ENCODE measurements at regions not wholly inside any gene's neighbourhood (a gene's known extent, or its start where the extent isn't known, plus 50 kb on each side); places are given as distances from the start of the nearest gene placed in this dataset.
A peak's percentile ranks its signal among the peaks of the same experiment; 100 is the strongest.

DNA sequence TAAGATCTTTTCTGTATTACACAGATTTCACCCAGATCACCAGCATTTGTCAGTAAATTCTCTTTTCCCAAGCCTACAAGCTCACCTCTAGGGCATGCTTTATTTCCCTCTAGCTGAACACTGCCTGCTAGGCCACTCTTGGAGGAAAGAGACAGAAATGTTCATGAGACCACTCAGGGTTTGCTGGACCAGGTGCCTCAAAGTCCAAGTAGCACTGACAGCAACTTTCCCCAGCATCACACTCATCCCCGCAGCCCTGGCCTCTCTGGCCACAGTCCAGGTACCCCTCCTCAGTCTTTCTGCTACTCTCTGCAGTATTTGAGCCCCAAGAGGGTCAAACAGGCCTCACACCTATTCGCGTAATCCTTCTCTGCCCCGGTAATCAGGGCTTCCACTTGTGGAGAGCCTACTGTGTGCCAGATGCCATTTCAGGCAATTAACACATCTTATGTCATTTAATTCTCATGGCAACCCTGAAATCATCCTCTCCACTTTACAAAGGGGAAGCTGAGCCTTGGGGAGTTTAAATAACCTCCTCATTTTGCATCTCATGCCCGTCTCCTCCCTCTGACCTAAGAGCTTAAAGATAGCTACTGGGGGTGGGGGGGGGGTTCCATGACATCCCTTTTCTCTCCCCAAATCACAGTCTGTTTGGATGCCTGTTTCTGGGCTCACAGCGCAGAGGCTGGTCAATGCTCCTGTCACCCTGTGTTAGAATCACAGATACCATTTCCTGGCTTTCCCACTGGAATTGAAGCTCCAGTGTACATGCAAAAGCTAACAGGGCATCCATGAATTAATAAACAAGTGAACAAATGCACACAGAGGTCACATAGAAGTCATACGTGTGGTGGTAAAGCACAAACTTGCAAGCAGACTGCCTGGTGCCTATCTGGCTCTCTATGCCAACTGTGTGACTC lies 88.5 kb downstream of the PRLHR start:
- no peak overlapping the region for H3K27ac ChIP-seq
- DNase-seq = no peak

DNA sequence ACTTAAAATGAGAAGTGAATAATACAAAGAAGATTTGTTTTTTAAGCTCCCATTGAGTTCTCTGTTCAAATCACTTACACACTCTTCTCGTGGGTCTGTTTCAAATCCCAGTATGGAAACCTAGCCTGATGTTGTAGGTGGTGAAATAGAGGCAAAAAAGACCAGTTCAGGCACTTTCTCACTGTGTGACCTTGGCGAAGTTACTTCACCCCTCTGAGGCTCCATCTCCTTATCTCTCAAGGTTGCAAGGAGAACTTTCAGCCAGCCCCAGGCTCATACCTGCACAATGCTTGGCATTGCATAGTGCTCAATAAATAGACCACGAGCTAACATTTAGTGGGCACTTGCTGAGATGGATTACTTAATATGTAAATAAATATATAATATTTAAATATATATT lies 90.1 kb downstream of the PRLHR start:
- Histone ChIP-seq H3K27me3 (no peaks in the 10 kb centered on the region), H3K36me3 (no peaks in the 10 kb centered on the region), H3K27ac (no peak overlapping the region), H3K9me3 (replicated peaks) (no peaks in the 10 kb centered on the region), H3K4me1 (no peaks in the 10 kb centered on the region), H3K4me3 (no peak overlapping the region)
- DNase-seq = no peak

More for the DNA sequence above, 88.5 kb downstream of the PRLHR start:
- Histone ChIP-seq H3K9me3 (replicated peaks) (no peaks in the 10 kb centered on the region), H3K27me3 (no peaks in the 10 kb centered on the region), H3K4me3 (no peak overlapping the region), H3K36me3 (no peaks in the 10 kb centered on the region), H3K4me1 (no peaks in the 10 kb centered on the region)

DNA sequence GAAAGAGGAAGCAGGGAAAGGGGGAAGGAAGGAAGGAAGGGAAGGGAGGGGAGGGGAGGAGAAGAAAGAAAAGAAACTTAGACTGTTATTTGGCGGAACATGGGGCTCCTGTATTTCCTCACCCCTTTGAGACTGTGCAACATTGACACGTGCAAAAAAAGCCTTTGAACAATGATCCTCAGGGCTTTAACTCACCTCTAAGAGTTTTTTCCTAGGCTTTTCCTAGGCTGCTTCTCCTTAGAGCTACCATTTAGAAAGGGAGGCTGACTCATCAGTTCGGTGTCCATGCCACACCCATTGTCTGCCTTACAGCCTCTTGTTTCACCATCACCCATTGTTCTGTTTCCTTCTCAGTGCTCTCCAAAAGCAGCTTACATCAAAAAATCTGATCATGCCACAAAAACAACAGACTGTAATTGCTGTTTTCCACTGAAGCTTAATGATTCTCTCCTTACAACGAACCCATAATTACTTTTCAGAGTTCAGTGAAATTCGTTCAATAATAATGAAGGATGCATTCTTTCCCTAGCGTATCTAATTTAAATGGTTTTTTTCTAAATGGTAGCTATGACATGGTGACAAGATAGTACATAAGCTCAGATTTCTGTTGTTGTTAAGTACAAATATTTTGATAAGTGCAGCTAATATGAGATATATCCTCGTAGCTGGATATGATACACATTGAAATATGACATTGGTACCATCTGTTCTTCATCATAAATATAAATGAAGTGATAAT lies 90.8 kb downstream of the PRLHR start:
- Histone ChIP-seq H3K9me3 (replicated peaks) (no peaks in the 10 kb centered on the region; the same call in 1 of the 2 replicates), H3K27me3 (no peaks in the 10 kb centered on the region), H3K27ac (no peak overlapping the region), H3K4me3 (no peak overlapping the region), H3K4me1 (no peaks in the 10 kb centered on the region), H3K36me3 (no peaks in the 10 kb centered on the region)
- peak; percentile 13 to 30 for DNase-seq

DNA sequence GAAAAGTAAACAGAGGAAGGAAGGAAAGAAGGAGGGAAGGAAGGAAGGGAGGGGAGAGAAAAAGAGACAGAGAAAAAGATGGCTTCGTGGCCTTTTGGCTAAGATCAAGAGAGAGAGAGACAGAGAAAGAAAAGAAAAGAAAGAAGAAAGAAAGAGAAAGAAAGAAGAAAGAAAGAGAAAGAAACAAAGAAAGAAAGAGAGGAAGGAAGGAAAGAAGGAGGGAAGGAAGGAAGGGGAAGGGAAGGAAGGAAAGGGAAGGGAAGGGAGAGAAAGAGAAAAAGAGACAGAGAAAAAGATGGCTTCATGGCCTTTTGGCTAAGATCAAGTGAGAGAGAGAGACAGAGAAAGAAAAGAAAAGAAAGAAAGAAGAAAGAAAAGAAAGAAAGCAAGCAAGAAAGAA lies 91.4 kb downstream of the PRLHR start:
- Histone ChIP-seq H3K4me1 (0 out of 2 replicates have a peak, but pooled peaks cover 3% of the 10 kb centered on the region), H3K36me3 (no peaks in the 10 kb centered on the region), H3K4me3 (no peak overlapping the region), H3K27me3 (no peaks in the 10 kb centered on the region), H3K27ac (no peak overlapping the region), H3K9me3 (replicated peaks) (no peaks in the 10 kb centered on the region; the same call in 1 of the 2 replicates)
- DNase-seq = no peak

DNA sequence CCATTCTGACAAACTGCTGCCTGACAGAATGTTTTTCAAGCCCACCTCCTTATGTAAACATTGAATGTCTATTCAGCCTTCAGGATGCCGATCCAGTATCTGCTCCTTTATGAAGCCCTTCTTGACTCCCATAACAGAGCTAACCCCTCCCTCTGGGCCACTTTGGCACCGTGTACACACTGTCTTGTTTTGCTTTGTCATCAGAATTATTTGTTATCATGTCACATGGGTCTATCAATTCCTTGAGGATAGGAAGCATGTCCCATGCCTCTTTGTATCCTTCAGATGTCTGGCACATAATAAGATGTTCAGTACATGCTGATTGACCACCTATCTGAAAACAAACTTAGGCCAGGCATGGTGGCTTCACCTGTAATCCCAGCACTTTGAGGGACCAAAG lies 92.3 kb downstream of the PRLHR start:
- H3K27ac ChIP-seq = no peak overlapping the region
- no peaks in the 10 kb centered on the region for H3K27me3 ChIP-seq
- no peak overlapping the region for H3K4me3 ChIP-seq
- DNase-seq = no peak
- H3K9me3 ChIP-seq (replicated peaks) = no peaks in the 10 kb centered on the region; the same call in 1 of the 2 replicates
- 0 out of 2 replicates have a peak, but pooled peaks cover 3% of the 10 kb centered on the region for H3K4me1 ChIP-seq
- no peaks in the 10 kb centered on the region for H3K36me3 ChIP-seq

DNA sequence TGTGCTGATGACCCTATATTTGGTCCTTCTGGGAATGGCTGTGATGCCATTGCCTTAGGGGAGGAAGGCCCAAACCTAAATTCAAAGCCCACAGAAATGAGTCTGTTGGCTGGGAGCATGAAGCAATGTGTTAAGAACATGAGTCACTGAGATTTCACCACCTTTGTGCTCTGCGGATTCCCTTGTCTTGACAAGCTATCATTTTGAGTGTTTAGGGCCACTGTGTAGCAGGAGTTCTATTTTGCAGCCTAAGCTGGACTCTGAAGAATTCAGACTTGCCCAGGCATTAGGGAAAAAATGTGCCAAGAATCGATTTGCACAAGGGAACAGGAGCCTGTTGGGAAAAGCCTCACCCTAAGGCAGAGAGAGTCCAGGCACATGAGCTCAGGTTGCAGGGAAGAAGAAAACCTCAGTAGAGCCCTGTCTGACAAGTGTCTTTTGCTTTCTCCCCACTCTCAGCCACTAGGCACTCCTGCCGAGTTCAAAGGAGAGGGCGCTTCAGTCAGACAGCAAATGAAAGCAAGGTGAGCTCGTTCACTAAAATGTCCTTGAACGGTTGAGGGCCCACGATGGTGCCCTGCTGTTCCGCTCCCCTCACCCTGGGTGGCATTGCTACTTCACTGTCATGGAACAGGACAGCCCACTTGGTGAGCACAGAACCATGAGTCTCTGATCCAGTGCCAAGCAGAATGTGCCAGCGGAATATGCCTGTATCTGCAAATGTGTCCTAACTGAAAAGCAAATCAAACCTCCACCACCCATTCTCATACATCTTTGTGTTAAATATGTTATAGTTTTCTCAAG lies 93.6 kb downstream of the PRLHR start:
- no peak overlapping the region for H3K4me3 ChIP-seq
- no peak for DNase-seq
- no peaks in the 10 kb centered on the region; the same call in 1 of the 2 replicates for H3K9me3 ChIP-seq (replicated peaks)
- no peak overlapping the region for H3K27ac ChIP-seq
- no peaks in the 10 kb centered on the region for H3K27me3 ChIP-seq
- H3K36me3 ChIP-seq = no peaks in the 10 kb centered on the region
- H3K4me1 ChIP-seq = 0 out of 2 replicates have a peak, but pooled peaks cover 3% of the 10 kb centered on the region

DNA sequence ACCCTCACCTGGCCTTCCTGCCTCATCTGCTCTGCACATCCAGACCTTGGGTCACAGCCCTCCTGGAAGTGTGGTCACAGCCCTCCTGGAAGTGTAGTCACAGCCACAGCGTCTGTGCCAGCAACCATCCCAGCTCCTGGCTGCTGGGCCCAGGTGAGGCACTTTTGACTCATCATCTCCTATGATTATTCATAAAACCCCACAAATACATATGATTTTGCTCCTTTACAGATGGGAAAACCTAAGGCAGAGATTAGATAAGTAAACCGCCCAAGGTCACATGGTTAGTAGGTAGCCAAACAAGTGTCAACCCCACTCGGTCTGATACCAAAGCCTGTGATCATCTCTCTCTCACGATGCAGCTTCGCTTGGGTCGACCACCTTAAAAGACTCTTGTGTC lies 94.3 kb downstream of the PRLHR start:
- no peaks in the 10 kb centered on the region; the same call in 1 of the 2 replicates for H3K9me3 ChIP-seq (replicated peaks)
- H3K27me3 ChIP-seq = no peaks in the 10 kb centered on the region
- no peaks in the 10 kb centered on the region for H3K36me3 ChIP-seq
- H3K4me3 ChIP-seq = no peak overlapping the region
- no peak overlapping the region for H3K27ac ChIP-seq
- H3K4me1 ChIP-seq = 0 out of 2 replicates have a peak, but pooled peaks cover 3% of the 10 kb centered on the region
- DNase-seq = no peak

DNA sequence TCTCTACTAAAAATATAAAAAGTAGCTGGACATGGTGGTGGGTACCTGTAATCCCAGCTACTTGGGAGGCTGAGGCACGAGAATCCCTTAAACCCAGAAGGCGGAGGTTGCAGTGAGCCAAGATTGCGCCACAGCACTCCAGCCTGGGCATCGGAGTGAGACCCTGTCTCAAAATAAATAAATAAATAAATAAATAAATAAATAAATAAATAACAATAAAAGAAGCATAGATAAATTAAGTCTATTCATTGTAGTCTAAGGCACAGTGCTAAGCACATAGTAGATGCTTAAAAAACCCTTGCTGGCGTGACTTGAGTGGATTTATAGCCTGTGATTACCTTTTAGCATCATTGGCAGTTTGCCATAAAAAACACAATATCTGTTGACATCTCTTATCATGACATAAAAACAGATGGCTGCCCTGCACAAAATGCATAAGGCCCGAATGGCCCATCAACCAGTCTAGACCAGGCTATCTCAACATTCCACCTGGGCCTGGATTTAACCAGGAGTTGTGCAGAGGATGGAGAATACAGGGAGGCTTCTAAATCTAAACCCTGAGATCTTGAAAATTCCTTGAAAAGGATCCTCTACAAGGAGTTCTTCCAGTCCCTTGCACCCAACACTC lies 94.9 kb downstream of the PRLHR start:
- H3K4me3 ChIP-seq = no peak overlapping the region
- DNase-seq = no peak
- no peak overlapping the region for H3K27ac ChIP-seq
- no peaks in the 10 kb centered on the region for H3K27me3 ChIP-seq
- H3K9me3 ChIP-seq (replicated peaks) = no peaks in the 10 kb centered on the region; the same call in 1 of the 2 replicates
- H3K4me1 ChIP-seq = 0 out of 2 replicates have a peak, but pooled peaks cover 3% of the 10 kb centered on the region
- no peaks in the 10 kb centered on the region for H3K36me3 ChIP-seq

DNA sequence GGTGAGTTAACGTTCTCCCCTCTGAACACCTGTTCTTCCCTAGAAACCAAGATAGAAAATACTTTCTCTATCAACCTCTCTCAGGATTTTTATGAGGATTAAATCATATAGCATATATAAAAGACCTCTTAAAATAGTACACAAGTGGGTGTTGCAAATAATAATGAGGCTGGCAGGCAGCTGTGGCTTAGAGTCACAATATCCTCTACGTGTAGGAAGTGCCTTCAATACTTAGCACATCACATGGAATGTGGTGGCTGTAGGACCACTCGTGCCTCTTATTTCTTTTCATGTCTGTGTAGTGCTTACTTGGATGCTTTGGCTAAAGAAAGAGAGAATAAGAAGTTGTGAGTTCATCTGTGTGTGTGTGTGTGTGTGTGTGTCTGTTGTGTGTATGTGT lies 96.3 kb downstream of the PRLHR start:
- Histone ChIP-seq H3K36me3 (no peaks in the 10 kb centered on the region), H3K9me3 (replicated peaks) (no peaks in the 10 kb centered on the region; the same call in 1 of the 2 replicates), H3K4me3 (no peak overlapping the region), H3K27me3 (no peaks in the 10 kb centered on the region), H3K4me1 (0 out of 2 replicates have a peak, but pooled peaks cover 3% of the 10 kb centered on the region), H3K27ac (no peak overlapping the region)
- no peak for DNase-seq

DNA sequence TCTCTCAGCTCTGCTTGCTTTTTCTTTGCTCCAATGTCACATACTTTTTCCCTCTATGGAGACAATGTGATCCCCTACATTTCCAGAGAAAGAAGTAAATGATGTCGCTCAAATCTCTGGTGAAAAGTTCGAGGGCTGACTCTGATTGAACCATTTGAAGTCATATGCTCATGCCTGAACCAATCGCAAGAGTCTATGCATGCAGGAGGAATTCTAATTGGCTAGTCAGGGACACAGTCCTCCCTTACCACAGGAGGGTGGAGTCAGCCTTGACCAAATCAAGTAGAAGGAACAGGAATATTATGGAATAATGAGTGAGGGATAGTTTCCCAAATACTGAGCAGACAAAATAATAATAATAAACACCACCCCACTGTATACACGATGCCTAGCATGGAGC lies 96.8 kb downstream of the PRLHR start:
- Histone ChIP-seq H3K27me3 (no peaks in the 10 kb centered on the region), H3K4me1 (0 out of 2 replicates have a peak, but pooled peaks cover 3% of the 10 kb centered on the region), H3K27ac (no peak overlapping the region), H3K36me3 (no peaks in the 10 kb centered on the region), H3K4me3 (no peak overlapping the region), H3K9me3 (replicated peaks) (no peaks in the 10 kb centered on the region; the same call in 1 of the 2 replicates)
- no peak for DNase-seq

DNA sequence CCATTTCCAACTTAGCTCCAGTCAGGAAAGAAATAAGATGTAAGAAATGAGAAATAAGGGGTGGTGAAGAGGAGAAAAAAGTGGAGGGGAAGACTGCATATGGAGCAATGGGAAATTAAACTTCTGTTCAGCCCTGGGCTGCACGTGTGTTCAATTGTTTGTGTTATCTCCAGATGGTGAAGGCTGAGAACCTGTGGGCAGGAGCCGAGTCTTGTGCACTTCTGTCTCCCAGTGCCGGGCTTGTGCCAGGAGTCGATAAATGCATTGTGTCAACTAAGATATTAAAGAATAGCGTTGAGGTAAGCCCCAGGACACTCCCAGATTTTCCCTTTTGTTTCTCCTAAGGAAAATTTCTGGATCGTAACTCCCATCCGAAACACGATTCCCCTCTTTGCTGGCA lies 98.2 kb downstream of the PRLHR start:
- Histone ChIP-seq H3K4me3 (no peak overlapping the region), H3K4me1 (peaks cover 3% of the 10 kb centered on the region), H3K27me3 (no peaks in the 10 kb centered on the region), H3K27ac (no peak overlapping the region), H3K9me3 (replicated peaks) (no peaks in the 10 kb centered on the region; the same call in 1 of the 2 replicates), H3K36me3 (no peaks in the 10 kb centered on the region)
- no peak for DNase-seq

DNA sequence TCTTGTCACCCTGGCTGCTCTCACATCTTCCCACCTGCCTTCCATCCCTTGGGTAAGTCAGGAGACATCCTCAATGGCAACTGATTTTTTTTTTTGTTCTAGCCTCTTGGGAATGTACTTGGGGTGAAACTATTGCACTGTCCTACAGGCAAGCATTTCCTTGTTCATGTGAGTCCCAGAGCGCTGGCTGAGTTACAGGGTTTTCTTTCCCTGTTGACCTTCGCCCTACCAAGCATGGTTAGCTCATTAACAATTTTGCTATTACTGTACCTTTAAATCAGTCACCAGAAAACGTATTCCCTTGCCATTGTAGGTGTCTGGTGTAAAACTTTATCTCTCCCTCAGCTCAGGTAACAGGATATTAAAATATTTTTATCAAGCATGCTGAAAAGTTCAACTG lies 98.9 kb downstream of the PRLHR start:
- H3K36me3 ChIP-seq = no peaks in the 10 kb centered on the region
- H3K4me3 ChIP-seq = no peak overlapping the region
- no peak overlapping the region for H3K27ac ChIP-seq
- no peak for DNase-seq
- peaks cover 9% of the 10 kb centered on the region for H3K4me1 ChIP-seq
- no peaks in the 10 kb centered on the region; the same call in 1 of the 2 replicates for H3K9me3 ChIP-seq (replicated peaks)
- H3K27me3 ChIP-seq = no peaks in the 10 kb centered on the region

DNA sequence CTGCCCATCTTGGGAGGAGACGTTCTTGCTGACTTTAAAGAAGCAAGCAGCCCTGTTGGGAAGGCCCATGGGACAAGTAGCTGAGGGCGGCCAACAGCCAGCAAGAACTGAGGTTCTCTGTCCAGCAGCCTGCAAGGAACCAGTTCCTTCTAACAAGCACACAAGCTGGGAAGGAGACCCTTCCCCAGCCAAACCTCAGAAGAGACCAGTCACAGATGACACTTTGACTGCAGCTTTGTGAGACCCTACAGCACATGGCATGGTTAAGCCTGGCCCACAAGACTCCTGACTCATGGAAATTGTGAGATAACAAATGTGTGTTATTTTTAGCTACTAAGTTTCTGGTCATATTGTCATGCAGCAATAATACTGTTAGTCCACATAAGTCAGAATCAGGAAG lies 99.9 kb downstream of the PRLHR start:
- no peak for DNase-seq
- Histone ChIP-seq H3K9me3 (replicated peaks) (no peaks in the 10 kb centered on the region; the same call in 1 of the 2 replicates), H3K27me3 (no peaks in the 10 kb centered on the region), H3K4me1 (peaks cover 10% of the 10 kb centered on the region), H3K36me3 (no peaks in the 10 kb centered on the region), H3K27ac (no peak overlapping the region), H3K4me3 (no peak overlapping the region)

DNA sequence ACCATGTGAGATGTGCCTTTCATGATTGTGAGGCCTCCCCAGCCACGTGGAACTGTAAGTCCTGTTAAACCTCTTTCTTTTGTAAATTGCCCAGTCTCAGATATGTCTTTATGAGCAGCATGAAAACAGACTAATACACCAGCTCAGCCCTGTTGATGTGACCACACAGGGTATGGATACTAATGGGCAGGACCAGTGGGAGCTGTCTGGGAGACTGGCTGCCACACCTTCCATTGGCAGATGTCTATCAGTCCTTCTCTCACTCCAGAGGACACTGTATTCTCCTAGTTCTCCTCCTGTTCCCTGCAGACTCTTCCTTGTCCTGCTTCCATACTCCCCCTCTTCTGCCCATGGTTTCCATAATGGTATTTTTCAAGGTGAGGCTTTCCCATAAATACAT lies 104.4 kb downstream of the PRLHR start:
- Histone ChIP-seq H3K27ac (no peak overlapping the region), H3K4me1 (peaks cover 7% of the 10 kb centered on the region), H3K27me3 (no peaks in the 10 kb centered on the region), H3K9me3 (replicated peaks) (no peaks in the 10 kb centered on the region), H3K4me3 (no peak overlapping the region), H3K36me3 (no peaks in the 10 kb centered on the region)
- DNase-seq = no peak
